GM10266 (cell line): ENCODE measurements at regions not wholly inside any gene's neighbourhood (a gene's known extent, or its start where the extent isn't known, plus 50 kb on each side); places are given as distances from the start of the nearest gene placed in this dataset.

Source experiments
- DNase-seq: peaks from one replicate; pipeline ENCODE4 v3.0.0; 2012; ENCODE audit errors: extremely low spot score
- TF ChIP-seq, protein P1 (sequence below): IDR thresholded peaks from 2 replicates; pipeline ENCODE4 v1.5.1; 2012; ENCODE audit warnings: mild to moderate bottlenecking, low read depth; ENCODE audit not compliant: control insufficient read depth, insufficient read depth; ENCODE audit errors: missing control alignments

DNA sequence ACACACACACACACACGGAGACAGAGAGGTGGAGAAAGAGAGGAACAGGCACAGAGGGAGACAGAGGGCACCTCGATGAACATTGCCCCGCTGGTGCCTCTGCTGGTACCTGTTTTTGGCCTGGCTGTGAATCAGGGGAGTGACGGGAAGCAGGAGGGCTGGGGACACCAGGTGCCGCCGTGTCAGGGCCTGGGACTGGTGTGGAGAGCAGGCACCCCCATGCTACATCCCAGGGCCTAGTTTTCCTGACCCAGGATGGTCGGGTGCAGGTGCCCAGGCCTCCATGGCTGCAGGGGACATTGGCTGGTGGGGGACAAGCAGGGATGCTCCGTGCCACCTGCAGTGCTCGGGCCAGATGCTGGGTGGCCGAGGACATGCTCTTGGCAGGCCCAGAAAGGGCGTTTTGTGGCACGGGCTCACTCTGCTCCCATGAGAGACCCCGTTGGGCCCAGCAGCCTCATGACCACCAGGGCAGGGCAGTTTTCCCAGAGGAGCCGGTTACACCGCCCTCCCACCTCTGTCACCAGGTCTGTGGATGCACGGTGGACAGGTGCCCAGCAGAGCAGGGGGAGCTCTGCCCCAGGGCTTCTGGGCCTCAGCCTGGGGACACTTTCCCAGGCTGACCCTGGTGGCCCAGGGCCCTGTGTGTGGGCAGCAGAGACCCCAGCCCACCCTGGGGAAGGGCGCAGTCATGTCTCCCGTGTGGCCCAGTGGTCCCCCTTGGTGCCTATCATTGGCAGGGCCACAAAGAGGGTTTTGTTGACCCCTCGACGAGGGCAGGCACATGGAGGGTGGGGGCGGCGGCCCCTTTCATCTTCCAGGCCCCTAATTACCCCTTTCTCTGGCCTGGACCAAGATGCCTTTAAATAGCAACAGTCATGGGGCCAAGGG is 207.5 kb upstream of the RTL1 start:
- DNase-seq, result no peak
- TF ChIP-seq, protein P1, sequence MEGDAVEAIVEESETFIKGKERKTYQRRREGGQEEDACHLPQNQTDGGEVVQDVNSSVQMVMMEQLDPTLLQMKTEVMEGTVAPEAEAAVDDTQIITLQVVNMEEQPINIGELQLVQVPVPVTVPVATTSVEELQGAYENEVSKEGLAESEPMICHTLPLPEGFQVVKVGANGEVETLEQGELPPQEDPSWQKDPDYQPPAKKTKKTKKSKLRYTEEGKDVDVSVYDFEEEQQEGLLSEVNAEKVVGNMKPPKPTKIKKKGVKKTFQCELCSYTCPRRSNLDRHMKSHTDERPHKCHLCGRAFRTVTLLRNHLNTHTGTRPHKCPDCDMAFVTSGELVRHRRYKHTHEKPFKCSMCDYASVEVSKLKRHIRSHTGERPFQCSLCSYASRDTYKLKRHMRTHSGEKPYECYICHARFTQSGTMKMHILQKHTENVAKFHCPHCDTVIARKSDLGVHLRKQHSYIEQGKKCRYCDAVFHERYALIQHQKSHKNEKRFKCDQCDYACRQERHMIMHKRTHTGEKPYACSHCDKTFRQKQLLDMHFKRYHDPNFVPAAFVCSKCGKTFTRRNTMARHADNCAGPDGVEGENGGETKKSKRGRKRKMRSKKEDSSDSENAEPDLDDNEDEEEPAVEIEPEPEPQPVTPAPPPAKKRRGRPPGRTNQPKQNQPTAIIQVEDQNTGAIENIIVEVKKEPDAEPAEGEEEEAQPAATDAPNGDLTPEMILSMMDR, result no peak

GRCh38 chr14:101111620-101112290 is 208.2 kb upstream of the RTL1 start:
- TF ChIP-seq, protein P1, result no peak
- no peak for DNase-seq

DNA sequence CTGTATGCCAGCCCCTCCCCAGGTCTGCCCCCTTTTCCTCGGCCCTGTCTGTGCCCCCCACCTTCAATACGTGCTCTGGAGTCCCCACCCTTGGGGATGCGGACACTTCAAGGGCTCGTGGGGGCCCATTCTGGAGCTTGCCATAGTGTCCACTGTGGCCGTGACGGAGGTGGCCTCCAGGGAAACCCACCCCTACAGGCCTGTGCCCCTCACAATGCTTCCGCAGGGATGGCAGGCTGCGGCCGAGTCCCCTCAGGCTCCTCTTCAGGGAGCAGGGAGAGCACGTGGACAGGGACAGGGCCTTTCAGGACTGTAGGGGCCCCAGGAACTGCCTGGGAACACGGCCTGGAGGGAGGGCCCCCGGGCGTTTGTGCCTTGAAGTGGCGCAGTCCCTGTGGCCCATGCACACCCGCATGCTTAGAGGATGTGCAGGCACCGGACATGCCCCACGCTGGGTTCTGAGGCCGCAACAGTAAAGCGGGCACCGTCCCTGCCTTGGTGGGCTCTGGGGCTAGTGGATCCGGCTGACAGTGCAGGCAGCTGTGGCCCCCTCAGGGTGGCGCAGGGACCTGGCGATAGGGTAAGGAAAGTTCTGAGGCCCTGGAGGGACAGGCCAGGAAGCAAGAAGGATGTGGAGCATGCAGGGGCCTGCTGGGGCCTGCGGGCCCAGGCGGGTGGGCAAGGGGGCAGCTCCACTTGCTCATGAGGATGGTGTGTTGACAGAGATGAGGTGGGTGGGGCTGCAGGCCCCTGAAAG is 209.0 kb upstream of the RTL1 start:
- no peak for DNase-seq
- TF ChIP-seq, protein P1, result no peak

DNA sequence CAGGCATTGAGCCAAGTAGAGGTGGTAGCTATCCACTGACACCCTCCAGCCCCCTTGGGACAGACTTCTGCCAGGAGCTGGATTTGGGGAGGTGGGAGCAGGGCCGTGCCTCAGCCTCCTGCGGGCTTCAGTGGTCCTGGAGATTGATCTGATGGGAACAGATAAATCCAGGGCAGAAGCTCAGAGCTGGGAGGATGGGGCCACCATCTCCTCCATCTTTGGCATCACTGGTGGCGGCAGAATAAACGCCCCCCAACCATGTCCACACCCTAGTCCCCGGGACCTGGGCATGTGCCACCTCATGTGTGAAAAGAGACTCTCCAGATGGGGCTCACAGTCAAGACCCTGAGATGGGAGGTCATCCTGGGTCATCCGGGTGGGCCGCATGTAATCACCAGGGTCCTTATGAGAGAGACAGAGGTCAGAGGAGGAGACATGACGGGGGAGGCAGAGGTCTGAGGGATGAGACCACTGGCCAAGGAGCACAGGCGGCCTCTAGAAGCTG is 209.6 kb upstream of the RTL1 start:
- TF ChIP-seq, protein P1, result no peak
- no peak for DNase-seq

- TF ChIP-seq, protein P1, result no peak
- no peak for DNase-seq
These were observed 210.6 kb upstream of the RTL1 start for GRCh38 chr14:101113835-101114725.

DNA sequence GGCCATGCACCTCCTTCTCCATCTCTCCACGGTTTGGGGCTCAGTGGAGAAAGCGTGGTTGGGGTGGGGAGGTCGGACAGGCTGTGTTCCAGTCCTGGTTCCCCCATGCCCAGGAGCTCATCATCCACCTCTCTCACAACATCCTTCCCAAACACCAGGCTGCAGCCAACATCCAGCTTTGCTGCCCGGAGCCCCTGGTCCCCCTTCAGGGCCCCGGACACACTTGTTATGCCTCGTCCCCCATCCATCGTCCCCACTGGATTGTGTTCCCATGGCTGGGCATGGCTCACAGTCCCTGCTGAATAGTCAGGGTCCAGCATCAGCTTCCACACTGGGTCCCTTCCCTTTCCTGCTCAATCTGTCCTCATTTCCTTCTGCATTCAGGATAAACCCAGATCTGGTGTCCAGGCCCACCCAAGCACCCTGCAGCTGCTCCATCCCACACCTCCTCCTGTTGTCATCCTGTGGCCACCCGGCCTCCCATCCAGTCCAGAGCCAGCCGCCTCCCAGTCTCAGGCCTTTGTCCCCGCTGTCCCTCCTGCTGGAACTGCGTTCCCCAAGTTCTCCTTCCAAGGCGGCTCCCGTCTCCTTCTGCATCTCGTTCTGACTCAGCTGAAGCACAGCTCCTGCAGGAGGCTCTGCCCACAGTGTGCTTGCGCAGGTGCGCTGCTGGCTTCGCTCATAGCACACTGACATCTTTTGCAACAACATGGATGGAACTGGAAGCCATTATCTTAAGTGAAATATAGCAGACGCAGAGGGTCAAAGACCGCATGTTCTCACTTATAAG is 211.4 kb upstream of the RTL1 start:
- DNase-seq, result no peak
- TF ChIP-seq, protein P1, result no peak
